GM19238 (cell line): ENCODE measurements at regions not wholly inside any gene's neighbourhood (a gene's known extent, or its start where the extent isn't known, plus 50 kb on each side); places are given as distances from the start of the nearest gene placed in this dataset.

Experiments used
- DNase-seq: peaks from one replicate; pipeline ENCODE4 v3.0.0; 2011; ENCODE audit warnings: low spot score; ENCODE audit not compliant: insufficient read length

DNA sequence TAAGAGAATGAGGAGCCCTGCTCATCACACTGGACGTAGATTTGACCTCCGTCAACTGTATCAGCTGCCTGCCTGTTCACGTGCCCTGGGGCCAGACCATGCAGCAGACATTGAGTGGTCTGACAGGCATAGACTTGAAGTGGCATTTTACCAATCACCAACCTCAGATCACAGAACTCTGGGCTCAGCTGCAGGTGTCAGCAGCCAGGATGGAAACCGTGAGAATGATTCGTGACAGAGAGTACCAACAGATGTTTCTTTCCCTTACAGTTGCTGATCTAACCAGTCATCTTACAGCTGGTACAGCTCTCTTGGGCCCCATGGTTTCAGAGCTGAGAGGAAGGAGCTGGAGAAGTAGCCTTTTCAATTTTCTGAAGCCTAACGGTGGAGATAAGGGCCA lies 148.9 kb downstream of the EN1 start:
- no peak for DNase-seq

DNA sequence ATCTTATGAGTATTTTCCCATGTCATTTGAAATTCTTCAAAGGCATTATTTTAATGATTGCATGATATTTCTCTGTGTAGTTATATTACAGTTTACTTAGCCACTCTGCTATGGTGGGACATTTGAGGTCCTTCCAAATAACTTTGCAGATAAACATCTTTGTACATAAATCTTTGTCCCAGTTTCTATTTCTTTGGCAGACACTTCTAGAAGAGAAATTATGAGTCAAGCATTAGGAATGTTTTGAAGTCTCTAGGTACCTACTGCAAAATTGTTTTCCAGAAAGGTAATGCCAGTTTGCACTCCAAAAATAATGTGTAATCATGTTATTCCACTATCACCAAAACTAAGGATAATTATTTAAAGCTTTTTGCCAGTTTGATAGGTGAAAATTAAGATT lies 149.7 kb downstream of the EN1 start:
- no peak for DNase-seq

DNA sequence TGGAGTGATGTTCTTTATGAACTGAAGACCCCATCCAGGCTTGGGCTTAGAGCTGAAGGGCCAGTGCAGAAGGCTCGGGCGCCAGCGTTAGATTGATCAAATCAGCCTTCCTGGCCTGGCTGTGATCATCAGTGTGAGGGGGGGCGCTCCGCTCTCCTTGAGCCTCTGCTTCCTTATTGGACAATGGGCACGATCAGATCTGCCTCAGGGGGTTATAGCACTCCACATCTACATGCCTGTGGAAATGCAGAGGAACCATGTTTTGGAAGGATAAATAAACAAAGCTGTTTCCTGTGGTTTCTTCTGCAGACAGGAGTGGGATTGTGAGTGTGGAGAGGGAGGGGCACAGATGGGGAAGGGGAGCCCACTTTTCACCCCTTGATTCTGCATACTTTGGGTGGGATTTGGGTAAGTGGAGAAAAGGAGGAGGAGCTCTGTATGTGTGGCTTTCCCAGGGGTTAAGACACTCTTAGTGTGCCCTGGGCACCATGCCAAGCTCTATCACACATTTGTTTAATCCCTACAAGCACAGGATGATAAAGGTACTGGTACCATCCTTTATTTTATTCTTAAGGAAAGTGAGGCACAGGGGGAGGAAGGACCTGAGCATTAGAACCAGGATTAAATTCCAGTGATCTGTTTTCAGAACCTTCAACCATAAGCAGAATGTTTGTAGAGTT lies 150.5 kb downstream of the EN1 start:
- no peak for DNase-seq

DNA sequence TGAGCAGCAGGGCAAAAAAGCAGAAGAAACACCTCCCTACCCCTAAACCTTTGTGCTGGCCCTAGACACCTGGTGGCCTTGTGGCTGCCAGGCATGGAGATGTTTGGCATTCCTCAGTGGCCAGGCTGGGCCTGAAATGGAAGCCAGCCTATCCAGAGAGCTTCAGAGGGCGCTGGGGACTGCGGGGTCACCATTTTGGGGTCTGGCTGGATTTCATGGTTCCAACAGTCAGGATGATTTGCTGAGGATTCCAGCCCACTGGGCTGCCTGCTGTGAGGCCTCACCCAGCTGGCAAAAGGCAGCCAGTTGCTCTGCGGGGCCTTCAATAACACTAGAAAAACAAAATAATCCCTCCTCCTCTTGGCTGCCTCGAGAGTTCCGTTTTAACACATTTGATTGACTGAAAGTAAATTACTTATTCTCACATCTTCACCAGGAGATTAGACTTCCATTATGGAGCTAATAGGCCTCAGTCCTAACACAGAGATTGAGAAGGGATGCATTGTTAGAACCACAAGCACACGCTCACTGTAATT lies 154.1 kb downstream of the EN1 start:
- DNase-seq: no peak

DNA sequence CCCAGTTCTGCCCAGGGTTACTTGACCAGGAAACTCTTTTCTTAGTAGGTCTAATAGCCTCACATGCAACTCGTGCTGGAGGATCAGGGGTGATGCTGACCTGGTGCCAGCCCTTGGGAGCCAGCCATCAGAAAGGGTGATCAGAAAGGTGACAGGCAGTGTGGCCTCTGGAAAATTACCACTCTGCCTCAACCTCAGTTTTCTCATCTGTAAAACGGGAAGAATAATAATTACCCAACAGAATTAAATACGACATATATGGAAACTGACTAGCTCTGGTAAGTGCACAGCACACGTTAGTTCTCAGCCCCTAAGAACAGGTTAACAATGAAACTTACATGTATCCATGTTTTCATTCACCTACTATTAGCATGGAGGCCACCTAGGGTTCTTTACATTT lies 157.6 kb downstream of the EN1 start:
- no peak for DNase-seq

DNA sequence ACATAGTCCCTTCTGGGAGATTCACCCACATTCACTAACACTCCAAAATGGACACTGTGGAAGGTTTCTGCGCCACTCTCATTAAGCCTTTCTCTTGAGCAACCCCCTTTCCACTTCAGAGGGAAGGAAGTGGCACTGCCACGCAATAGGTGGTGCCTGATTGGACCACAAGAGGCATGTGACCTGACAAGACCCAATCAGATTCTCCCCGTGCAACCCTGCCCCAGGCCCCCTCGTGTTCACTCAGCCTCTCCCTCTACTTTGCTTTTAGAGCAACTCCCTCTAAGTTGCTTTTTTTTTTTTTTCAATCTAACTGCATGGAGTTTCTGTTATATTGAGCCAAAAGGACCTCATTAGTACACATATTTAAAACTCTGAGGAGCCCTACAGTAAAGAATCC lies 158.0 kb downstream of the EN1 start:
- no peak for DNase-seq

DNA sequence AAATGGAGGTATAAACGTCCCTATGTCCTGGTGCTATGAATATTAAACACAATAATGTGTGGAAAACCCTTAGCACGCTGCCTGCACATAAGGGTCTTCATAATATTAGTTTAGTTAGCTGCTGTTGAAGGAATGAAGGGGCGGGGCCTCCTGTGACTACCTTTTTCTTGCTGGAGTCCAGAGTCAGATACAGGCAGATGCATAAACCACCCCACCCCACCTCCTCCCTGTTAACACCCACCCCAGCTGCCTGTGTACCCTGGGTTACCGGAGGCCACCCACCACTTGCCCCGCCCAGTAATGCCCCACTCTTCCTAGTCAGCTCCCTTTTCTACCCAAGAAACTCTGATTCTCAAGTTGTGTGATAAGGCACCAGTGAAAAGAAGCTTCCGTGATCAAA lies 158.4 kb downstream of the EN1 start:
- no peak for DNase-seq

DNA sequence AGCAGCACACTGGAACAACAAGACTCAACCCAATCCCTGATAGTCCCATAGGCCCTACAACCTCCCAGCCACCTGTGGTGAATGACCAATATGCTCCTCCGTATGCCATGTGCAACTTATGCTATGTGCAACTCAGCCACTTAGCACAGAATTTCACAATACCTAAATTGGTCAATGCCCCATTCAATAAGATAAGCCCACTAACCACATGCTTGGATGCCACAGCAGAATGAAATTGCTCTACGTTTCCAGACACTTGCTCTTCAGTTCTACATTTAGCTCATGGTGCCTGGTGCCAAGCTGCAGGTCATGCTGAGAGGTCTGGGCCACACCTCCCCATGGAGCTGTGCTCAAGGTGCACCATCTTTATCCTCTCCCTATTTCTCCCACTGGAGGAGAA lies 159.8 kb downstream of the EN1 start:
- no peak for DNase-seq

DNA sequence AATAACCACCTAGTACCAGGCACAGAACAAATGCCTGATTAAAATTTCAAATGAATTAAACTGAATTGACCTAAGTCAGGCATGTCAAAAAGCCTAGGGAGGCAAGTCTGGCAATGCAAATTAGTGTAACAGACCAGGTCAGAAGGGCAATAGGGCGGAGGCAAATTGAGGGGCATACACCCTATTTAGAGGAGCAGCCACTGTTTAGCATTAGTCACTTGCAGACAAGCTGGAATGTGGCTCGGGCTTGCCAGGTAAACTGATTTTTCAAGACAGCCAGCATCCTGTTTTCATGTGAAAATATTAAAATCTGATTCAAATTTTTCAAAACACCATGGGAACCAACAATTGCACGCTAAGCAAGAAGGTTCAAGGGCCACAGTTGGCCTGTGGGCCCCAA lies 160.3 kb downstream of the EN1 start:
- no peak for DNase-seq

DNA sequence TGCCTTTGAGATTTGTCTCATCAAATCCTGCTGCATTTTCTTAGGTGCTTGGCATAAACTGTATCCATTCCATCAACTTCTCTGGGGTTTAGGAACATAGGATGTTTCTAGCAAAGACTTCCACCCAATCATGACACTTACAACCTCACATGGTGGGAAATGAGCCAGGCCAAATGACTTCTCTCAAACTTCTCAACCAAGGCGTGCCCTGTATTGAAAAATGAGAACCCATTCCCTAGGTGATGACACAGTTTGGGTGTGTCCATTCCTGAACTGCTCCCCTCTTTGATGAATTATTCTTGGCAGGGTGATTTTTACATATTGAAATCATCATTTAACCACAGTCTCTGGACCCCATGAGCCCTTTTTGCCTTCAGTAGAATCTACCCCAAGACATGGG lies 161.1 kb downstream of the EN1 start:
- no peak for DNase-seq

DNA sequence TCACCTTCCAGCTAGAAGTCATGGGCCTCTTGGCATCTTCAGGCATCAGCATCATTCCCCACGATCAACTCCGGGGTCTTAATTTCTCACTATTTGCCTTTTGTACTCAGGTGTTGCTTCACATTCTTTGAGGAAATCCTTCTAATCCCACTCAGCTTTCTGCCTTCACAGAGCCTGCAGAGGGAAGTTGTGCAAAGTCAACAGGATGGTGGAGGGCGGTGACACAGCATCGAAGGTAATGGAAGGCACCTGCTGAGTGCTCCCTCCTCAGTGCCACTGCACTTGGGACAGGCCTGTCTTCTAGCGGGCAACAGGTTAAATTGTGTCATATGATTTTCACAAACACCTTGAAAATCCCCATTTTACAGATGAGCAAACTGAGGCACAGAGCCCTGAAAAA lies 164.0 kb downstream of the EN1 start:
- no peak for DNase-seq

DNA sequence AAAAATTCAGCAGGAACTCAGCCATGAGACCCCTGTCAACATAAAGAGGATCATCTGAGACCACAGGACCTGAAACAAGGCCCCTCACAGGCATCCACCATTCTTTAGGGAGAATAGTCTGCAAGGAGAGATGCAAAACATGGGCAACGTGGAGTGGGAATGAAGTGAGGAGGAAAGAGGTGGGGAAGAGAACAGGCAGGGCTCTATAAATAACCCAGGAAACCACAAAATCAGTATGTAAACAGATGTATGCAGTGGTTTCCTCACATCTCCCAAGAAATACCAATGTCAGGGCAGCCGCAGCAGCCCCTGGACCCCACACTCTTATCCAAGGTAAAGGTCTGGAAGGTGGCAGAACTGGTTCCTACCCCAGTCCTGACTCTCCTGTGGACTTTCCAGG lies 168.5 kb downstream of the EN1 start:
- DNase-seq: no peak

DNA sequence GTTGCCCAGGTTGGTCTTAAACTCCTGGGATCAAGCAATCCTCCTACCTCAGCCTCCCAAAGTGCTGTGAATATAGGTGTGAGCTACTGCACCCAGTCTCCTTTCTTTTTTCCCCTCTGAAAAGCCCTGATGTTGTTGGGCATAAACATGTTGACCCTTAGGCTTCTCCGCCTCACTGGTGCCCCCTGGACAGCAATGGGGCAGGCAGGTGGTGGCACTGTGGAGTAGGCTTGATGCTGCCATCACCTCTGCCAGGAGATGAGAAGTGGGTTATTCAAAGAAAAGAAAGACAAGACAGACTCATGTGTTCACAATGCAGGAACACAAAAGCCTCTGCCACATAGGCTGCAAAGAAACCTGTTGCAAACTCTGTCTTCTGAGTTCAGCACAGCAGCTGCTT lies 169.9 kb downstream of the EN1 start:
- DNase-seq: no peak

DNA sequence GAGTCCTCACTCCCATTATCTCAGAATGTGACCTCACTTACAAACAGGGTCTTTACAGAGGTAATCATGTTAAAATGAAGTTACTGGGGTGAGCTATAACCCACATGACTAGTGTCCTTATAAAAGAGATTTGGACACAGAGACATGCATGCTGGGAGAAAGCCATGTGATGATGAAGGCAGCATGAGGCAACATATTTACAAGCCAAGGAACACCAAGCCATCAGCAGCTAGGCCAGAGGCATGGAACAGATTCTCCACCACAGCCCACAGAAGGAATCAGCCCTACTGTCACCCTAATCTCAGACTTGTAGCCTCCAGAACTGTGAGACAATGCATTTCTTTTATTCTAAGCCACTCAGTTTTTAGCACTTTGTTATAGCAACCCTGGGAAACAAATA lies 171.9 kb downstream of the EN1 start:
- no peak for DNase-seq

DNA sequence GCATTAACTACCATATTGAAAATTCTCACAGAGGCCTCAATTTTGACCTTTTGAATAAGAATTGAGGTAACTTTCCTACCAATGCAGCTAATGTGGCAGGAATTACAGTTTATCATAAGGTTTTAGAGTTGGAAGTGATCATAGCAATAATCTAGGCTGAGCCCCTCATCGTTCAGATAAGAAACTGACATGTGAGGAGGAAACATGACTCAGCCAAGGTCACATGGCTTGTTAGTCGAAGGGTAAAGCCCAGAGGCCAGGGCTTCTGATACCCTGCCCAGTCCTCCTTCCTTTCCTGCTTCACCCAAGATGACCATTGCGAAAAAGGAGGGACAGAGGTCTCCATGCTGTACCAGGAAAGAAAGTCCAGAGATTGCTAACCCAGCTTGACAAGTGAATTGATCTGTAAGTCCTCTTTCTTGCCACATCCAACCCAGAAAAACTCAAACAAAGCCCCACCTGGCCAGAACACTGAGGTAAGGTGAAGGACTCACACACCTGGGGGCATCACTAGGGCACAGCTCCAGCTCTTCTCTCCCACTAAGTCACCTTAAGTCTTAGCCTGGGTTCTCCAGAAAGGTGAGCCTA lies 174.8 kb downstream of the EN1 start:
- DNase-seq: no peak

DNA sequence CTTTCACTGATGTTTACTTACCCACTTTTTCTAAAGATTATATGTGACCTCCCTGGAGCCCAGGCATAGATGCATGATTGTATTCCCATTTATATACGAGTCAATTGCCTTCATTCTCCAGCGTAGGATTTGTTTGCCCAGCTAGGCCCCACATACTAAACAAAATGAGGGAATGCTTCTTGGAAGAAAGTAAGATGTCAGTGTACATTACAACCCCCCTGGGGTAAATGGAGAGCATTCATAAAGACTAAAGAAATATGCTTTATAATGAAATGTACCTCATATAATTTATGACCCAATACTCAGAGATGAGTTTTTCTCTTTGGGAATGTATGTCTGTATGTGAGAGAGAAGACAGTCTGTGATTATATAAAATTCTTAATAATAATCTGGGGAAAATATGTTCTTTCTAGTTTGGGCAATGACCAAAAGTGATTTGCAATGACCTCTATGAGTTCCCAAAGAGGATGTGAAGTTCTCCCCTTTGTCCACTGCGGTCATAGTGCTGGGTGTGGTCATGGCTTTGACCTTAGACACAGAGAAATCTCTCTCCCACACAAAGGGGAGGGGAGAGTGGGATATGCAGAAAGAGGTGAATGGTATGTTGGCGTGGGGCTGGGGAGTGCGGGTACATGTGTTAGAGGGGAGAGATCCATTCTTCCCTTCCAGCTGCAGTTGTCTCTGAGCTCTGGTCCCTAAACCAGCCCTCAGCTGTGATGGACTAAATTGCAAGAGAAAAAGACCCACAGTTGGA lies 175.6 kb downstream of the EN1 start:
- no peak for DNase-seq

DNA sequence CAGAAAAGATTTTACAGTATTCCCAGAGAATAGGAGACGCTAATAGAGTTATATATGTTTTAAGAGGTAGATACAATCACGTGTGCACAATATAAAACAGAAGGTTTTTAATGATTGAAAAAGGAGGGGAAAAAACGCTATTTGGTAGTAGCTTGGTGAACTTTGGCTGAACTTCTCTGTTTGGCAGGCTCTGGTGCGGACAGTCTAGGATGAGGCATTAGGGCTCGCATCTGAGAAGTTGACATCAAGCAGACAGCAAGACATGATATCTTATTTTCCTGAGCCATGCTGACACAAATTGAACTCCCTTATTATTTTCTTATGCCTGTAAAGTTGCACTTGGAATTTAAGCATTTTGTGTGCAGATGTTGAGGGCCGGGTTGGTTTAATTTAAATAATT lies 176.6 kb downstream of the EN1 start:
- no peak for DNase-seq

DNA sequence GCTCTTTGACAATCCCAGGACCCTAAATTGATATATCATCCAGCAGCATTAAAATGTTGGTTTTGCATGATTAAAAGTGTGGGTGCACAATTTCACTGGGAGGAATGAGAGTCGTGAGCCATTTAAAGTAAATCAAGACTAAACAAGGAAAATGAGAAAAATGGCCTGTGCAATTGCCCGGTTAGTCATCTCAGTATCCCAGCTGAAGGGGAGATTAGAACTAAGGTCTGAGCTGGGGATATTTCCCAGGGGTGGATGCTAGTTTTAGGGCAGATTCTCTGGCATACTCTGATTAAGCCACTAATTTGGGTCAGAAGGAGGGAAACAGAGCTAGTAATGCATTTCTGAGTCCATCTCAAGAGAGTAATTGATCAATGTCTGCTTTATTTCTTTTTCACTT lies 177.2 kb downstream of the EN1 start:
- DNase-seq: no peak

DNA sequence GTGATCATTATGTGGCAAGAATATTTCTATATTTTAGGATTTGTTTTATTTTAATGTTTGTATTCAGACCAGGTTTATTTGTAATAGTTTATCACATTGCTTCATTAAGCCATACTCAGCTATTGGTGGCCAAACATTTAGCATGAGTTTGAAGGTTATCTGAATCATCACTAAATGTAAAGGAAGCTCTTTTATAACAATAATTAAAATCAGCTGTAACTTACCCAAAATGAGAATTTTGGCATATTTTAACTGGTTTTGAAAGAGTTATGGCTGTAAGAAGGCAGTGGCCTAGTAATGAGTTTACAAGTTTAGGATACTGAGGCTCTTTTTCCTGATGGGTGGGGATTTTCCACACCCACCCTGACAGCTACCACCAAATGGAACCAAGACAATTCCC lies 177.8 kb downstream of the EN1 start:
- no peak for DNase-seq

DNA sequence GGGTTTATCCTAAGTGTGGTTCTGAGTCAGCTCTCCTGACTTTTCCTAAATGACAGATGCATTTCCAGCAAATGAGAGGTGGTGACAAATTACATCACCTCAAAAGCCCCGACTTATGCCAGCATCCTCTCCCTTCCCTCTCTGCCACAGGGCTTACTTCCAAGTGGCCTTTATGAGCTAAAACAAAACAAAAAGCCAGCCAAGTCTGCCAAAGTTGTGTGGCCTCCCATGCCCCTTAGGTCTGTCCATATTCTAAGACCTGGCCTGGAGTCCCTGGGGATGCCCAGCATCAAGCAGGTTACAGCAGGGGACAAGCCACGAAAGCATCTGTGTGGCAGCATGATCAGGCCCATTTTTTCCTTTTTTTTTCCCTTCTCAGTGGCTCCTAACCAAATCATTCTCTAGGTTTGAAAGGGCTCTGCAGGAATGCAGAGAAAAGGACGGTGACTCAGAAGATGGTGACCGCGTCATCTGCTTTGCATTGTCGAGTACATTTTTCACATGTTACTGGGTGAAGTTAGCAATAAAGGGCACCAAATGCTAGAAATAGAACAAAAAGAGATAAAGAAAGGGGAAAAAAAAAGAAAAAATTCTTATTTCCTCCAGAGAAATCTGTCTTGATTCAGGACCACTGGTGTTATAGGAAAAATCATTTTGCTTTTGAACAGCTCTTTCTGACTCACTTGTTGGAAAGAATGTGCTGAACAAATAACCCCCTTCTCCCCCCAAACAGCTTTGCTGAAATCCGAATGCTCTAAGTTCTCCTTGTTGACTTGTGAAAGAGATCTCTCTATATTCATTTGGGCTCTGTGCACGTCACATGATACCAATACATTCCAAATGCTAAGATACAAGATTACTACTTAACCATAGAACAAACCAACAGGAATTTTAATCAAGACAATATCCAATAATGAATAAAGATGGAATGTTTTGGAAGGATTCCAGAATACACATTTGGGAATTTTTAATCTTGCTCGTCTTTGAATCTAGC lies 178.7 kb downstream of the EN1 start:
- no peak for DNase-seq

DNA sequence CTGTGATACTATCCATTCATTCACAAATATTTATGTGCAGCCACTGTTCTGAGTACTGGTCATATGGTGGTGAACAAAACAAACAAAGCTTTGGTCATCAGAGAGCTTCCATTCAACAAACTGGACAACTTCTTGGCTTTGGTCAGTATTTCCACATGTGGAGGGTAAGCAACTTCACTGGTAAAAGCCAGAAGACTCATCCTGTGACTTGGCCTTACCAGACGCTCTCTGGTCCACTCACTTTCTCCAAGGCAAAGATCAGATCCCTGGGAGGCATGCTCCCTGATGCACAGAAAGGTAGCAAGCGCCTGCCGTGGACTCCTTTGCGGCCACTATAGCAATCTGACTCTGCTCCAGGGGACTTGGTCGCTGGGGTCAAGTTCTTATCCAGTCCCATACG lies 179.5 kb downstream of the EN1 start:
- DNase-seq: no peak

DNA sequence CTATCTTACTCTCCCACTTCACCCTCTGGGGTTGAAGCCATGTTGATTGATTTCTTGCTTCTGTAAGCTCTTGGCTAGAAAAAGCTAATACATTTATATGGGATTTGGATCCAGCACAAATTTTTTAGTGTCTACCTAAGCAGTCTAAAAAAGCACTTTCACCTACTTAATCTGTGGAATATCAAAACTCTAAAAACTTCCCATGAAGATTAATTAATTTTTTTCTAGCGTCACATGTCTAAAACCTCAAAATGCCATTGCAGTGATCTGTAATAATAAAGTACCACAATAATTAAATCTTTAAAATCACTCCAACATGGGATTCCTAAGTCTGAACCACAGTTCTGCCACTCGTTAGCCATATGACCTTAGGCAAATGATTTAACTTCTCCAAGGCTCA lies 180.1 kb downstream of the EN1 start:
- DNase-seq: no peak
